Stimulated activated CD4-positive, alpha-beta T cell treated with anti-CD3 and anti-CD28 coated beads, Interleukin-4, amount 100 ng/mL, for 24 hours (primary cell): ENCODE measurements at regions not wholly inside any gene's neighbourhood (a gene's known extent, or its start where the extent isn't known, plus 50 kb on each side); places are given as distances from the start of the nearest gene placed in this dataset.

ENCODE experiments used
- DNase-seq: peaks from one replicate; pipeline ENCODE4 v3.0.0-alpha.2; 2020

GRCh38 chr1:163406772-163407171 lies 85.0 kb downstream of the NUF2 start:
- no peak for DNase-seq

- DNase-seq = no peak
These were observed 86.5 kb downstream of the NUF2 start for GRCh38 chr1:163408262-163408661.

GRCh38 chr1:163410073-163410999 lies 88.6 kb downstream of the NUF2 start:
- peak; percentile 8 for DNase-seq

GRCh38 chr1:163412221-163412620 lies 90.5 kb downstream of the NUF2 start:
- no peak for DNase-seq

GRCh38 chr1:163414778-163415177 lies 93.0 kb downstream of the NUF2 start:
- DNase-seq = no peak

GRCh38 chr1:163421701-163422100 lies 99.9 kb downstream of the NUF2 start:
- no peak for DNase-seq

- no peak for DNase-seq
These were observed 101.1 kb downstream of the NUF2 start for GRCh38 chr1:163422738-163423404.

GRCh38 chr1:163426505-163427251 lies 104.9 kb downstream of the NUF2 start:
- DNase-seq = no peak

- no peak for DNase-seq
These were observed 105.5 kb downstream of the NUF2 start for GRCh38 chr1:163427279-163427678.

GRCh38 chr1:163436140-163436812 lies 114.5 kb downstream of the NUF2 start:
- DNase-seq = no peak

GRCh38 chr1:163439471-163439870 lies 117.7 kb downstream of the NUF2 start:
- no peak for DNase-seq

- DNase-seq = no peak
These were observed 118.3 kb downstream of the NUF2 start for GRCh38 chr1:163440090-163440489.

GRCh38 chr1:163442231-163442879 lies 120.6 kb downstream of the NUF2 start:
- DNase-seq = no peak

GRCh38 chr1:163442895-163443294 lies 121.1 kb downstream of the NUF2 start:
- no peak for DNase-seq

- DNase-seq = no peak
These were observed 122.1 kb downstream of the NUF2 start for GRCh38 chr1:163443863-163444262.

- no peak for DNase-seq
These were observed 122.9 kb downstream of the NUF2 start for GRCh38 chr1:163444665-163445064.

GRCh38 chr1:163450986-163451385 lies 129.2 kb downstream of the NUF2 start:
- DNase-seq = no peak

GRCh38 chr1:163459539-163459938 lies 137.8 kb downstream of the NUF2 start:
- no peak for DNase-seq

GRCh38 chr1:163467289-163467688 lies 145.5 kb downstream of the NUF2 start:
- DNase-seq = no peak

GRCh38 chr1:163471779-163472650 lies 150.3 kb downstream of the NUF2 start:
- no peak for DNase-seq

- no peak for DNase-seq
These were observed 151.0 kb downstream of the NUF2 start for GRCh38 chr1:163472651-163473248.
